IMR-90 (cell line): ENCODE measurements at regions not wholly inside any gene's neighbourhood (a gene's known extent, or its start where the extent isn't known, plus 50 kb on each side); places are given as distances from the start of the nearest gene placed in this dataset.

Experiments used
- ATAC-seq: fragments of 200-7000 bp; cut with Tn5 transposase; 2 replicates; pipeline ENCODE4 v1.9.1; 2020; ENCODE audit warnings: low read depth, mild to moderate bottlenecking, moderate library complexity
- BruUV-seq: library from RNA; stranded (reverse); fragments of 400-500 nt; replicated peaks from 2 replicates; lab custom pipeline; 2021; lab: Mats Ljungman, UMichigan
- CTCF ChIA-PET: fragments of 300-600 bp; formaldehyde crosslinking; extraction: SDS; loops from one replicate; lab custom pipeline; 2021; ENCODE audit warnings: antibody characterized with exemption; lab: Yijun Ruan, JAX
- POLR2A ChIA-PET: fragments of 300-600 bp; sonication (Branson Sonifier 250); formaldehyde crosslinking; loops from one replicate; lab custom pipeline; 2022; ENCODE audit warnings: antibody characterized with exemption; ENCODE audit not compliant: unreplicated experiment; lab: Charles Lee
- DNase-seq: peaks from one replicate; pipeline ENCODE4 v3.0.0; 2013
- H2AFZ ChIP-seq: replicated peaks from 2 replicates; pipeline ENCODE3; 2013; ENCODE audit warnings: low read length, mild to moderate bottlenecking; ENCODE audit not compliant: poor library complexity
- H2AK5ac ChIP-seq: 2 replicates; pipeline ENCODE4 v1.6.1; 2013; ENCODE audit warnings: low read depth, low read length, inconsistent platforms
- H2AK9ac ChIP-seq: replicated peaks from 2 replicates; pipeline ENCODE3; 2013; ENCODE audit warnings: mild to moderate bottlenecking, low read depth, low read length, moderate library complexity; ENCODE audit not compliant: poor library complexity
- H2BK120ac ChIP-seq: 2 replicates; pipeline ENCODE4 v1.6.1; 2013; ENCODE audit warnings: low read depth, low read length, inconsistent platforms
- H2BK15ac ChIP-seq: 3 replicates; pipeline ENCODE4 v1.6.1; 2013; ENCODE audit warnings: low read depth, low read length, inconsistent platforms
- H2BK20ac ChIP-seq: 2 replicates; pipeline ENCODE4 v1.6.1; 2013; ENCODE audit warnings: low read depth, mild to moderate bottlenecking, inconsistent platforms, low read length, moderate library complexity
- H2BK5ac ChIP-seq: 2 replicates; pipeline ENCODE4 v1.6.1; 2013; ENCODE audit warnings: mild to moderate bottlenecking, low read depth, low read length, inconsistent platforms; ENCODE audit not compliant: poor library complexity, severe bottlenecking
- H3K14ac ChIP-seq: replicated peaks from 2 replicates; pipeline ENCODE4 v1.6.1; 2013; ENCODE audit warnings: low read depth, low read length, inconsistent platforms
- H3K18ac ChIP-seq: 2 replicates; pipeline ENCODE4 v1.6.1; 2013; ENCODE audit warnings: low read depth, low read length, control low read depth
- H3K23ac ChIP-seq: 2 replicates; pipeline ENCODE4 v1.6.1; 2013; ENCODE audit warnings: low read depth, low read length, inconsistent platforms
- H3K27ac ChIP-seq: 2 replicates; pipeline ENCODE4 v1.5.1; 2013; ENCODE audit warnings: mild to moderate bottlenecking, control low read depth, low read length; ENCODE audit not compliant: insufficient read depth
- H3K27me3 ChIP-seq: 2 replicates; pipeline ENCODE4 v1.6.1; 2013; ENCODE audit warnings: low read length; ENCODE audit not compliant: control insufficient read depth, insufficient read depth
- H3K36me3 ChIP-seq: 2 replicates; pipeline ENCODE4 v1.6.1; 2013; ENCODE audit warnings: low read length, mixed read lengths; ENCODE audit not compliant: control insufficient read depth, insufficient read depth
- H3K4ac ChIP-seq: 2 replicates; pipeline ENCODE4 v1.6.1; 2013; ENCODE audit warnings: low read depth, low read length, inconsistent platforms
- H3K4me1 ChIP-seq: 2 replicates; pipeline ENCODE4 v1.6.1; 2013; ENCODE audit warnings: low read length, mixed read lengths; ENCODE audit not compliant: control insufficient read depth, insufficient read depth
- H3K4me2 ChIP-seq: 2 replicates; pipeline ENCODE4 v1.6.1; 2013; ENCODE audit warnings: low read depth, mild to moderate bottlenecking, control low read depth, low read length, moderate library complexity
- H3K4me3 ChIP-seq: 2 replicates; pipeline ENCODE4 v1.5.1; 2013; ENCODE audit warnings: low read depth, mild to moderate bottlenecking, control low read depth, low read length, moderate library complexity; ENCODE audit not compliant: insufficient read depth
- H3K56ac ChIP-seq: 2 replicates; pipeline ENCODE4 v1.6.1; 2013; ENCODE audit warnings: low read length, inconsistent platforms; ENCODE audit not compliant: insufficient read depth; ENCODE audit errors: extremely low read depth
- H3K79me1 ChIP-seq, 2 experiments: 2 replicates each; pipeline ENCODE4 v1.6.1; 2013; ENCODE audit warnings: low read length in 2 of 2, inconsistent platforms in 1 of 2, low read depth in 1 of 2
- H3K9ac ChIP-seq: 2 replicates; pipeline ENCODE4 v1.6.1; 2013; ENCODE audit warnings: low read depth, low read length, control low read depth
- H3K9me1 ChIP-seq: 2 replicates; pipeline ENCODE4 v1.6.1; 2013; ENCODE audit warnings: low read length, inconsistent platforms; ENCODE audit not compliant: insufficient read depth
- H3K9me3 ChIP-seq: 2 replicates; pipeline ENCODE4 v1.6.1; 2013; ENCODE audit warnings: low read length; ENCODE audit not compliant: control insufficient read depth, insufficient read depth
- H4K20me1 ChIP-seq: 2 replicates; pipeline ENCODE4 v1.6.1; 2013; ENCODE audit warnings: low read length, inconsistent platforms; ENCODE audit not compliant: insufficient read depth
- H4K5ac ChIP-seq: 2 replicates; pipeline ENCODE4 v1.6.1; 2013; ENCODE audit warnings: mild to moderate bottlenecking, low read depth, low read length, control low read depth
- H4K8ac ChIP-seq, 2 experiments: 2 replicates each; pipeline ENCODE4 v1.6.1; 2013; ENCODE audit warnings: low read depth in 2 of 2, low read length in 2 of 2, control low read depth in 1 of 2, inconsistent platforms in 1 of 2
- H4K91ac ChIP-seq: 2 replicates; pipeline ENCODE4 v1.6.1; 2013; ENCODE audit warnings: low read depth, low read length, inconsistent platforms; ENCODE audit not compliant: insufficient read depth
- BHLHE40 ChIP-seq: fragments of 150-350 bp; IDR thresholded peaks from 2 replicates; pipeline ENCODE4 v1.6.1; 2016; ENCODE audit warnings: mild to moderate bottlenecking, low read depth, low read length
- CEBPB ChIP-seq: IDR thresholded peaks from 2 replicates; pipeline ENCODE4 v1.6.1; 2012; ENCODE audit warnings: low read depth, low read length, improper control_type of control experiment
- CHD1 ChIP-seq: IDR thresholded peaks from 2 replicates; pipeline ENCODE4 v1.6.1; 2012; ENCODE audit warnings: low read depth, low read length, improper control_type of control experiment
- CTCF ChIP-seq: conservative IDR thresholded peaks from 2 replicates; pipeline ENCODE4 v1.5.1; 2012; ENCODE audit warnings: mild to moderate bottlenecking, low read depth, low read length, improper control_type of control experiment
- ELK1 ChIP-seq: fragments of 150-350 bp; IDR thresholded peaks from 2 replicates; pipeline ENCODE4 v1.6.1; 2016; ENCODE audit warnings: low read depth, mild to moderate bottlenecking, low read length, moderate library complexity, borderline replicate concordance
- FOS ChIP-seq: fragments of 150-350 bp; IDR thresholded peaks from 2 replicates; pipeline ENCODE4 v1.6.1; 2016; ENCODE audit warnings: low read depth, low read length
- MAFK ChIP-seq: IDR thresholded peaks from 2 replicates; pipeline ENCODE4 v1.6.1; 2012; ENCODE audit warnings: low read depth, low read length, improper control_type of control experiment
- MAZ ChIP-seq: IDR thresholded peaks from 2 replicates; pipeline ENCODE4 v1.6.1; 2012; ENCODE audit warnings: low read depth, mild to moderate bottlenecking, low read length, improper control_type of control experiment, moderate library complexity, borderline replicate concordance
- MXI1 ChIP-seq: IDR thresholded peaks from 2 replicates; pipeline ENCODE4 v1.6.1; 2012; ENCODE audit warnings: low read depth, mild to moderate bottlenecking, low read length, moderate library complexity, borderline replicate concordance
- NFE2L2 ChIP-seq: fragments of 150-350 bp; IDR thresholded peaks from 2 replicates; pipeline ENCODE4 v1.6.1; 2016; ENCODE audit warnings: low read depth, mild to moderate bottlenecking, low read length
- POLR2A ChIP-seq: IDR thresholded peaks from 2 replicates; pipeline ENCODE4 v1.6.1; 2012; ENCODE audit warnings: mild to moderate bottlenecking, low read depth, low read length
- RAD21 ChIP-seq: IDR thresholded peaks from 2 replicates; pipeline ENCODE4 v1.6.1; 2012; ENCODE audit warnings: low read length, improper control_type of control experiment
- RCOR1 ChIP-seq: IDR thresholded peaks from 2 replicates; pipeline ENCODE4 v1.6.1; 2012; ENCODE audit warnings: mild to moderate bottlenecking, low read length, improper control_type of control experiment; ENCODE audit not compliant: insufficient replicate concordance
- RFX5 ChIP-seq: IDR thresholded peaks from 2 replicates; pipeline ENCODE4 v1.8.0; 2012; ENCODE audit warnings: low read depth, mild to moderate bottlenecking, low read length, moderate library complexity
- SMC3 ChIP-seq: fragments of 150-350 bp; IDR thresholded peaks from 2 replicates; pipeline ENCODE4 v1.6.1; 2016; ENCODE audit warnings: low read depth, mild to moderate bottlenecking, antibody characterized with exemption, low read length, moderate library complexity
- USF2 ChIP-seq: fragments of 150-350 bp; IDR thresholded peaks from 2 replicates; pipeline ENCODE4 v1.6.1; 2017; ENCODE audit warnings: mild to moderate bottlenecking, antibody characterized with exemption, low read length, low read depth
- WGBS, 2 experiments: methylation state at CpG; one replicate each; pipeline versions ENCODE4 v1.1.5 to v1.1.7; 2013; ENCODE audit warnings: missing lambda C conversion rate in 2 of 2; ENCODE audit not compliant: insufficient read length in 1 of 2; ENCODE audit errors: extremely low coverage in 2 of 2; 5-methylcytosine and 5-hydroxymethylcytosine counted together
- dilution Hi-C: fragments of 300-500 bp; cut with HindIII; formaldehyde crosslinking; loops from one replicate; pipeline ENCODE4 v1.14.3; 2018; ENCODE audit warnings: low sequenced_read_pairs; ENCODE audit not compliant: unreplicated experiment
- in situ Hi-C: fragments of 300-500 bp; cut with MboI; formaldehyde crosslinking; loops from 3 replicates; pipeline ENCODE4 v1.14.3; 2019; ENCODE audit warnings: low sequenced_read_pairs, inconsistent platforms, mixed read lengths
- intact Hi-C: fragments of 100-400 bp; cut with micrococcal nuclease; formaldehyde crosslinking; loops from 2 replicates; pipeline ENCODE4 v1.10.0; 2022

GRCh38 chr15:79676621-79677020 is 220.2 kb downstream of the MTHFS start:
- no peak for ATAC-seq
- dilution Hi-C loops, result no loop called here
- BruUV-seq, result no TSS peak

More at GRCh38 chr15:79676621-79677020, 220.2 kb downstream of the MTHFS start:
- Histone ChIP-seq H3K4me2 (no peak overlapping the region), H2BK20ac (no peak overlapping the region), H2BK15ac (peak overlapping the region; percentile 54; the same call in 1 of the 3 replicates), H4K20me1 (no peaks in the 10 kb centered on the region), H3K27me3 (no peaks in the 10 kb centered on the region), H3K9me3 (no peaks in the 10 kb centered on the region), H3K27ac (no peak overlapping the region), H3K79me1 (no peaks in the 10 kb centered on the region), H2AK5ac (no peak overlapping the region), H2AK9ac (no peak overlapping the region), H2AFZ (no peak overlapping the region), H3K14ac (no peak overlapping the region), H2BK5ac (no peak overlapping the region), H3K36me3 (no peaks in the 10 kb centered on the region), H4K8ac (no peak overlapping the region), H3K4me3 (no peak overlapping the region), H2BK120ac (no peak overlapping the region), H3K9ac (no peak overlapping the region), H3K4ac (no peak overlapping the region), H3K56ac (no peak overlapping the region), H4K5ac (no peak overlapping the region), H3K4me1 (peaks cover 3% of the 10 kb centered on the region; the same call in 1 of the 2 replicates), H3K18ac (no peak overlapping the region), H4K91ac (no peak overlapping the region), H3K23ac (no peak overlapping the region), H3K9me1 (peaks cover 11% of the 10 kb centered on the region; the same call in 1 of the 2 replicates)
- no peak for TF ChIP-seq RFX5
- no peak for TF ChIP-seq MAZ
- TF ChIP-seq MAFK, result no peak
- TF ChIP-seq CHD1, result no peak
- TF ChIP-seq MXI1, result no peak
- TF ChIP-seq ELK1, result no peak
- TF ChIP-seq CEBPB, result no peak
- no peak for TF ChIP-seq RCOR1
- TF ChIP-seq SMC3, result no peak
- TF ChIP-seq FOS, result no peak
- TF ChIP-seq BHLHE40, result no peak
- no peak for TF ChIP-seq CTCF
- no peak for TF ChIP-seq POLR2A
- no peak for TF ChIP-seq USF2
- no peak for TF ChIP-seq NFE2L2
- TF ChIP-seq RAD21, result no peak
- WGBS, 2 experiments, result no CpG with 5 or more reads among the region's 2 CpGs
- no peak for DNase-seq
- ChIA-PET POLR2A (no interaction called here), CTCF (no interaction called here)
- in situ Hi-C loops, result no loop called here
- intact Hi-C loops, result no loop called here
